ENCODE measurements at regions not wholly inside any gene's neighbourhood (a gene's known extent, or its start where the extent isn't known, plus 50 kb on each side); places are given as distances from the start of the nearest gene placed in this dataset.

- Histone ChIP-seq H2BK12ac (ENCODE audit: insufficient read length, low read depth, low read length) (no peak overlapping the region), H3K4ac (ENCODE audit: low read depth, low read length) (no peak overlapping the region), H3K27me3 (ENCODE audit: insufficient read depth, low read length) (no peaks in the 10 kb centered on the region), H3K9ac (ENCODE audit: extremely low read depth, insufficient read length, low read length) (no peak overlapping the region), H2BK20ac (ENCODE audit: low read depth, low read length, poor library complexity, severe bottlenecking) (no peak overlapping the region), H4K20me1 (ENCODE audit: control insufficient read depth, insufficient read depth, insufficient read length) (no peaks in the 10 kb centered on the region), H3K14ac (ENCODE audit: insufficient read depth, low read length) (no peak overlapping the region), H3K79me1 (ENCODE audit: insufficient read depth, low read depth, low read length, poor library complexity, severe bottlenecking) (no peaks in the 10 kb centered on the region), H3K23ac (ENCODE audit: insufficient read length, low read depth, low read length) (no peak overlapping the region), H3K9me3 (ENCODE audit: control insufficient read depth, low read depth, low read length) (no peaks in the 10 kb centered on the region), H3K27ac (ENCODE audit: insufficient read length, low read depth, low read length) (no peak overlapping the region), H3K18ac (ENCODE audit: insufficient read length, low read depth, low read length) (no peak overlapping the region), H2BK15ac (ENCODE audit: low read depth, low read length) (no peak overlapping the region), H3T11ph (ENCODE audit: low read length) (no peak overlapping the region), H3K56ac (ENCODE audit: insufficient read length, low read depth, low read length) (no peak overlapping the region), H3K4me1 (ENCODE audit: insufficient read depth, low read length) (no peaks in the 10 kb centered on the region), H4K91ac (ENCODE audit: insufficient read length, low read depth, low read length) (no peak overlapping the region), H4K8ac (replicated peaks; ENCODE audit: insufficient read length, low read depth, low read length) (no peak overlapping the region), H2AFZ (ENCODE audit: low read length) (no peak overlapping the region), H2AK5ac (ENCODE audit: insufficient read length, low read length) (no peak overlapping the region), H3K23me2 (ENCODE audit: insufficient read length, low read depth, low read length, poor library complexity, severe bottlenecking) (no peaks in the 10 kb centered on the region), H3K4me2 (ENCODE audit: insufficient read depth, insufficient read length, low read length) (no peak overlapping the region), H2BK5ac (ENCODE audit: insufficient read length, low read length) (no peak overlapping the region), H3K79me2 (ENCODE audit: insufficient read depth, low read length) (no peaks in the 10 kb centered on the region), H4K5ac (ENCODE audit: insufficient read length, low read depth, low read length) (no peak overlapping the region), H2BK120ac (ENCODE audit: low read depth, low read length, poor library complexity, severe bottlenecking) (no peak overlapping the region)
- DNase-seq: no peak
- no peaks in the 10 kb centered on the region for H3K36me3 Mint-ChIP-seq (ENCODE audit: insufficient read depth in 1 of 3, low read depth in 3 of 3)
- H3K4me3 Mint-ChIP-seq: no peak overlapping the region
- WGBS (ENCODE audit: extremely low coverage, insufficient read length, low lambda C conversion rate): no CpG with 5 or more reads among the region's 6 CpGs
- no peak overlapping the region for H3K27ac Mint-ChIP-seq
- H3K9me3 Mint-ChIP-seq: no peaks in the 10 kb centered on the region
- no peak for TF ChIP-seq CTCF (conservative IDR thresholded peaks at IDR 0.05)
- H3K4me1 Mint-ChIP-seq: peaks cover under 1% of the 10 kb centered on the region in 2 experiments; a peak in 3 of 4 replicates
- H3K27me3 Mint-ChIP-seq (ENCODE audit: low read depth): no peaks in the 10 kb centered on the region; the same call in 1 of the 2 replicates
Observed at GRCh38 chr16:81148277-81148676, 52.1 kb upstream of the GCSH start.

Data from H9 (cell line).